ENCODE measurements at regions not wholly inside any gene's neighbourhood (a gene's known extent, or its start where the extent isn't known, plus 50 kb on each side); places are given as distances from the start of the nearest gene placed in this dataset.

DNA sequence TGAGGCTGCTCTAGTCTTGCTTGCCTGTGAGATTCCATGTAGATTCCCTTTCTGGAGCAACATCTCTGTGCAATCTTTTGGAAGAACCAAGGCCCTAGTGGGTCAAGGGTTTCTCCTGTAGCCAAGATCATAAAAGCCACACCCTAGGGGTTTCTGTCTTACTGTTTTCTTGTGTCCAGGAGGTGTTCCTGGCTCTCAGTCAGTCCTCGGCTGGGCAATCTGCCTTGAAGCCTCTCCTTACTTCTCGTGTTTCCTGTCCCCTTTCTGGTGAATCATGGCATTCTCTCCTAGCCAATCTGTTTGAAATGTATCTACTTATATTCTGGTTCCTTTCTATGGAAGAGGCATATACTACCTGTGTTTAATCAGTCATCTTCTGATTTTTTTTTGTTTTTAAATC lies 484.8 kb upstream of the UBE2E3 start:
- DNase-seq: no peak

DNA sequence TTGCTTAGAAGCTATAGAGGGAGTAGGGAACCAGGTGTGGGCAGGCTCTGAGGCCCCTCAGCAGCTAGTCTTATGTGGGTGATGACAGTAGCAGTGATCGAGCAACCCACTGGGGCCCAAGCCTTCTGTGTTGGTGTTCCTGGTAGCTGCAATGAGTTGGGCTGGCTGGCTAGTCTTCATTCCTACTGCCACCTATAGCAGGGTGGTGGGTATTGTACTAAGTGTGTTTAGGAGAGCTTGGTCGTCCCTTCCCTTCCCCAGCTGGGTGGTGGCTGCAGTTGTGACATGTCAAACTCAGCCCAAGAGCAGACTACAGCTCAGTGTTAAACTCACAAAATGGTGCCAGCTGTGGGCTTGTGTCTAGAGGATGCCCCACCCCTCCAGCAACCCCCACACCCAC lies 486.1 kb upstream of the UBE2E3 start:
- Histone ChIP-seq H4K20me1 (ENCODE audit: insufficient read depth) (no peaks in the 10 kb centered on the region), H3F3A (replicated peaks; ENCODE audit: insufficient read depth) (no peaks in the 10 kb centered on the region), H3K9ac (no peak overlapping the region), H3K27ac (ENCODE audit: low read depth in 2 of 2, low read length in 1 of 2) (no peak overlapping the region), H3K9me3 (no peaks in the 10 kb centered on the region), H2AFZ (ENCODE audit: low read depth) (no peak overlapping the region), H3K4me3 (ENCODE audit: low read depth in 2 of 2, low read length in 1 of 2) (no peak overlapping the region), H3K79me2 (ENCODE audit: insufficient read depth) (no peaks in the 10 kb centered on the region), H3K4me2 (no peak overlapping the region), H3K27me3 (ENCODE audit: insufficient read depth) (no peaks in the 10 kb centered on the region), H3K4me1 (ENCODE audit: control insufficient read depth in 1 of 2, insufficient read depth in 2 of 2, low read depth in 1 of 2, low read length in 1 of 2) (no peaks in the 10 kb centered on the region), H3K9me2 (no peaks in the 10 kb centered on the region), H3K36me3 (replicated peaks in 1 of 2; ENCODE audit: control insufficient read depth in 1 of 2, insufficient read depth in 2 of 2, low read length in 1 of 2) (no peaks in the 10 kb centered on the region)
- ChIA-PET POLR2A (no interaction called here), CTCF (no interaction called here)
- no peak for DNase-seq
- 17% methylated on average over 2 of the region's 2 CpGs for WGBS (ENCODE audit: low lambda C conversion rate)
- TF ChIP-seq TCF12 (IDR thresholded peaks at IDR 0.05) (no peak), NFIC (IDR thresholded peaks at IDR 0.05; ENCODE audit: borderline replicate concordance) (no peak), GABPA (IDR thresholded peaks at IDR 0.05; ENCODE audit: low read depth) (no peak), MXI1 (IDR thresholded peaks at IDR 0.05; ENCODE audit: low read depth, low read length) (no peak)

More for the DNA sequence above, 484.8 kb upstream of the UBE2E3 start:
- Histone ChIP-seq H3K9me2 (no peaks in the 10 kb centered on the region), H3K4me3 (ENCODE audit: low read depth in 2 of 2, low read length in 1 of 2) (no peak overlapping the region), H3F3A (replicated peaks; ENCODE audit: insufficient read depth) (no peaks in the 10 kb centered on the region), H2AFZ (ENCODE audit: low read depth) (no peak overlapping the region), H3K79me2 (ENCODE audit: insufficient read depth) (no peaks in the 10 kb centered on the region), H3K4me1 (ENCODE audit: control insufficient read depth in 1 of 2, insufficient read depth in 2 of 2, low read depth in 1 of 2, low read length in 1 of 2) (no peaks in the 10 kb centered on the region), H4K20me1 (ENCODE audit: insufficient read depth) (no peaks in the 10 kb centered on the region), H3K27me3 (ENCODE audit: insufficient read depth) (no peaks in the 10 kb centered on the region), H3K9me3 (no peaks in the 10 kb centered on the region), H3K27ac (ENCODE audit: low read depth in 2 of 2, low read length in 1 of 2) (no peak overlapping the region), H3K9ac (no peak overlapping the region), H3K4me2 (no peak overlapping the region), H3K36me3 (replicated peaks in 1 of 2; ENCODE audit: control insufficient read depth in 1 of 2, insufficient read depth in 2 of 2, low read length in 1 of 2) (no peaks in the 10 kb centered on the region)
- TF ChIP-seq, protein P1, sequence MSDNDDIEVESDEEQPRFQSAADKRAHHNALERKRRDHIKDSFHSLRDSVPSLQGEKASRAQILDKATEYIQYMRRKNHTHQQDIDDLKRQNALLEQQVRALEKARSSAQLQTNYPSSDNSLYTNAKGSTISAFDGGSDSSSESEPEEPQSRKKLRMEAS (IDR thresholded peaks at IDR 0.05; ENCODE audit: low read depth): no peak
- TF ChIP-seq FOSL2 (IDR thresholded peaks at IDR 0.05; ENCODE audit: borderline replicate concordance, low read depth): no peak
- TF ChIP-seq FOXJ3 (CRISPR knock-in tag; IDR thresholded peaks at IDR 0.05): no peak
- TF ChIP-seq, protein P2, sequence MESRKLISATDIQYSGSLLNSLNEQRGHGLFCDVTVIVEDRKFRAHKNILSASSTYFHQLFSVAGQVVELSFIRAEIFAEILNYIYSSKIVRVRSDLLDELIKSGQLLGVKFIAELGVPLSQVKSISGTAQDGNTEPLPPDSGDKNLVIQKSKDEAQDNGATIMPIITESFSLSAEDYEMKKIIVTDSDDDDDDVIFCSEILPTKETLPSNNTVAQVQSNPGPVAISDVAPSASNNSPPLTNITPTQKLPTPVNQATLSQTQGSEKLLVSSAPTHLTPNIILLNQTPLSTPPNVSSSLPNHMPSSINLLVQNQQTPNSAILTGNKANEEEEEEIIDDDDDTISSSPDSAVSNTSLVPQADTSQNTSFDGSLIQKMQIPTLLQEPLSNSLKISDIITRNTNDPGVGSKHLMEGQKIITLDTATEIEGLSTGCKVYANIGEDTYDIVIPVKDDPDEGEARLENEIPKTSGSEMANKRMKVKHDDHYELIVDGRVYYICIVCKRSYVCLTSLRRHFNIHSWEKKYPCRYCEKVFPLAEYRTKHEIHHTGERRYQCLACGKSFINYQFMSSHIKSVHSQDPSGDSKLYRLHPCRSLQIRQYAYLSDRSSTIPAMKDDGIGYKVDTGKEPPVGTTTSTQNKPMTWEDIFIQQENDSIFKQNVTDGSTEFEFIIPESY (IDR thresholded peaks at IDR 0.05; ENCODE audit: borderline replicate concordance, low read depth): no peak
- TF ChIP-seq CHD2 (IDR thresholded peaks at IDR 0.05; ENCODE audit: low read length, partially characterized antibody): no peak
- 49% methylated on average over 2 of the region's 2 CpGs for WGBS (ENCODE audit: low lambda C conversion rate)
- ChIA-PET CTCF (no interaction called here), POLR2A (no interaction called here)

DNA sequence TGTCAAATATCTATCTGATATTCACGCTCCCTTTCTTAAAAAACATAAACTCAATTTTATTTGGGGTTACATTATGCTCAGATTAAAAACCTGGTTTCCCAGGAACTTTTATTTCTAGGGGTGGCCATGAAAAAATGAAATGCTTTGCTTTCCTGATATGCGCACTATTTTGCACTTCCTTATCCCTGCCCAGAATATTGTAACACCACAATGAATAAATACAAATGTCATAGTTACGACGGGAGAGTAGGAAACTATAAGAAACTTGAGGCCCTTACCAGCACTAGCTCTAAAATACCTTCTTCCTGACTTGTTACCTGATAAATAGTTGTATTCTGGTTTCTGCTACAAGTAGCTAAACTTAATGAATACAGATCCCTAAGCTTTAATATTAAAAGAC lies 475.6 kb upstream of the CWC22 start:
- Histone ChIP-seq H3K27me3 (ENCODE audit: insufficient read depth) (no peaks in the 10 kb centered on the region), H3K79me2 (ENCODE audit: insufficient read depth) (no peaks in the 10 kb centered on the region), H2AFZ (ENCODE audit: low read depth) (no peak overlapping the region), H3K9me3 (no peaks in the 10 kb centered on the region), H3K27ac (ENCODE audit: low read depth in 2 of 2, low read length in 1 of 2) (no peak overlapping the region), H3K4me1 (ENCODE audit: control insufficient read depth in 1 of 2, insufficient read depth in 2 of 2, low read depth in 1 of 2, low read length in 1 of 2) (peaks cover 0 to 5% of the 10 kb centered on the region in 2 experiments; a peak in 2 of 4 replicates), H3K4me3 (ENCODE audit: low read depth in 2 of 2, low read length in 1 of 2) (no peak overlapping the region), H4K20me1 (ENCODE audit: insufficient read depth) (no peaks in the 10 kb centered on the region), H3K4me2 (no peak overlapping the region), H3K9ac (no peak overlapping the region), H3F3A (replicated peaks; ENCODE audit: insufficient read depth) (no peaks in the 10 kb centered on the region), H3K9me2 (no peaks in the 10 kb centered on the region), H3K36me3 (replicated peaks in 1 of 2; ENCODE audit: control insufficient read depth in 1 of 2, insufficient read depth in 2 of 2, low read length in 1 of 2) (no peaks in the 10 kb centered on the region)
- WGBS (ENCODE audit: low lambda C conversion rate): 81% methylated on average over 4 of the region's 4 CpGs
- ChIA-PET CTCF (no interaction called here), POLR2A (no interaction called here)
- TF ChIP-seq JUND (IDR thresholded peaks at IDR 0.05): no peak
- no peak for DNase-seq

All from SK-N-SH (cell line).